GM19238 (cell line): ENCODE measurements at regions not wholly inside any gene's neighbourhood (a gene's known extent, or its start where the extent isn't known, plus 50 kb on each side); places are given as distances from the start of the nearest gene placed in this dataset.
A peak's percentile ranks its signal among the peaks of the same experiment; 100 is the strongest.
"Not testable (repeated sequence)": the region's sequence is repeated elsewhere in the genome, so short reads cannot be mapped to it uniquely, and the experiment has no call there.

Experiments
- DNase-seq: peaks from one replicate; pipeline ENCODE4 v3.0.0; 2011; ENCODE audit warnings: low spot score; ENCODE audit not compliant: insufficient read length

DNA sequence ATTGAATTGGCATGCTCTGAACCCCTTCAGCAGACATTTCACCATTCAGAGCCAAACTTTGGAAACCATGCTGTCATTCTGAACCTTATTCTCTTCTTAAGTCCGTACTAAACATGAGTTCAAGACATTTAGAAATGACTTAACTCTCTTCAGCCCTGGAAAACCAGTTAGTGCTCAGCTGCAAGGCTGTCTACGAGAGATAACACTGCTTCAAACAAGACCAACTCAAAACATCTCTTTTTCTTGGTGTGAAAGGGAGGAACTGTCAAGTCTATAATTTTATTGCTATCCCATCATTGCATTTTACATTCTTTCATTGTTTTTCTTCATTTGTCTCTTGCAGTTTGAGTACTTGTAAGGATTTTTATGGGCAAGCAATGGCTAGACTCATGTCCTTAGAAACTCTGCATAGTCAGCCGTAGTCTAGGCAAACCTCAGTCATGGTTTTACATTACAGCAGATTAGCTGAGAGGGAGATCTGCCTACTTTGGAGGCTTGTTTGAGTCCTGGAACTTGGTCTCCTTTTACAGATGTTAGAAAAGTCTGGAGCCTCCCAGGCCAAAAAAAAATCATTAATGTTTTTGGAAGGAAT lies 120.6 kb upstream of the JADE1 start:
- DNase-seq, result no peak

DNA sequence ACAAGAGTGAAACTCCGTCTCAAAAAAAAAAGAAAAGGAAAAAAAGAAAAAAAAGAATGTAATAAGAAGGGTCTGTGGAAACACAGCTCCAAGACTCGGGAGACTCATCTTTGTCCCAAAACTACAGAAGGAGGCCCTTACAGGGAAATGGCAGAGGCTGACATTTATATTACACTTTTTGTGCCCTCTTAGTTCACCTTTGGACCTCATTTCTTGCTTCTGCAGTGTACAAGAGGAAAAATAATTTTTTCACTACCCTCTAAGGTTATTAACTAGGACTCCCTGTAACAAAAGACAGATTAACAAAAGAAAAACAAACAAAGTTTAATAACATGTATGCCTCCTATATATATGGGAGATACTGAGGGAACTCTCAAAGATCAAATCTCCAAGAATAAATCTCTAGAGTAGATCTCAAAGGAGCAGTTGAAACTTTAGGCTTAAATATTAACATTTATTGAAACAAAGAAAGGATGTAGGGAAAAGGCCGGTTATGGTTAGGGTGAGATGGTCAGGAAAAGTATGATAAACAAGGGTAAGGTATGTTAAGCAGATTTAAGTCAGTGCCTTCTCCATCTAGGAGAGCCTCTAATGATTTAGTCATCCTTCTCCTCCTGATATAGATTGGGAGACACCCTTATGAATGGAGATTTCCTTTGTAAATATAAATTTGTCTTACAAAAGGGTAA lies 121.3 kb upstream of the JADE1 start:
- no peak for DNase-seq

GRCh38 chr4:128686810-128687209 lies 122.7 kb upstream of the JADE1 start:
- no peak for DNase-seq

DNA sequence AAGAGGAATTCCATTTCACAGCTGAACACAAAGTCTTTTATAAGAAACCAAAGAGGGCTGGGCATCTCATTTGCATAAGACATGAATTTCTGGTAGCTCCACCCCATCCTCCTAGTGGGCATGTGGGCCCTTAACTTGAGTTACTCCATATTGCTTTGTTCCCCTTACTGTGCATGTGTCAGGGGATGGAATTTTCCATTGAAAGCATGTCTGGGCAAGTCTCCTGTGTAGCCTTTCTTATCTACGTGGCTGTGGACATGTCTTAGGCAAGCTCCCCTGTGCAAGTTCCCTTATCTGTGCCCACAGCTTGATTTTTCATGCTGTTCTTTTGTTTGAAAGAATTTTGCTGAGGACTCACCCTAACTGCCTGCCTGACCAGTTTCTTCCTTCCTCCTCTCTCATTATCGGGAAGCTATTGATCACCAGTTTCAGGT lies 123.5 kb upstream of the JADE1 start:
- DNase-seq, result no peak

GRCh38 chr4:128684016-128684415 lies 125.5 kb upstream of the JADE1 start:
- DNase-seq, result no peak

DNA sequence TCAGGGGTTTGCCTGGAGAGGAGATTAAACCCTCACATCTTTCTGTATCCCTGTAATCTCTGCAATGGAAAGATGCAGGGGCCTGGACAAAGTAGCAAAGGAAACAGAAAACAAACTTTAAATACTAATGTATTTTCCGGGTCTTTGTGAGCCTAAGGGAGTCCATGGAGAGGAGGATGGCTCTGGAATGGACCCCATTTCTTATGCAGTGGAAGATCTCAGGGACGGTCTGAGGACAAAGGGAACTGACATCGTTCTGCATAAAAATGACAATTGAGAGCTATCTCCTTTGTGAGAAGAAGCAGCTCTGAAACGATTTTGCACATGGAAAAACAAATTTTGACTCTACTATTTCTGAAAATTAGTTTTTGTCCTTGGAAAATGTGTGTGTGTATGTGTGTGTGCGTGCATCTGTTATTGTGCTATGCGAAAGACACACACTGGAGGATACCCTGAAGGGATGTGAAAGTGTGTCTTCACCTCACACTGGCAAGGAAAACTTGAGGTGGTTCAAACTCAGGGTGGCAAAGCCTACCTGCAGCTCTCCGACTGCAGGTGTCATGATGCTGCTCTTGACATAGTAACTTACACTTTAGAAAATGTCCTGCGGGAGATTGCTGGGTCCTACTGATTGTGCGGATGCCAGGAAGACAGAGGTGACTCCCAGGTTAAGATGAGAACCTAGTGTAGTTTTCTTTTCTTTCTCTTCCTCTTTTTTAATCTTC lies 126.4 kb upstream of the JADE1 start:
- no peak for DNase-seq

- DNase-seq, result no peak
These were observed 133.4 kb upstream of the JADE1 start for GRCh38 chr4:128676095-128676494.

DNA sequence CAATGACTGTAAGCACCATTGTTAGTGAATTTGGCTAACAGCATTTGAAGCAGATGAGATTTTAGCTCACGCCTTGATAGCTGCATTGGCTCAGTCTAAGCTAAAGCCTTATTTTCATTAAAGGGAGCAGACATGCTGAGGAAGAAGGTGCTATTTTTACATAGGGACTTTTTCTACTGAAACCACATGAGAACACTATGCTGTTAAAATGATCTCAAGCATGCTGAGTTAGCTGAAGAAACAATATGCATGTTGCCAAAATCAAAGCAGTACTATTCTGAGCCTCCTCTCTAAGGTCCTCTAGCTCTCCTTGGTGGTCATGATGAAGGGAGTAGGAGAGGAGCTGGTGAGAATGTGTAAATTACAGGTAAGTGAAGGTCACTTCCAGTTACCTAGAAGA lies 134.4 kb upstream of the JADE1 start:
- peak; percentile 36 for DNase-seq

DNA sequence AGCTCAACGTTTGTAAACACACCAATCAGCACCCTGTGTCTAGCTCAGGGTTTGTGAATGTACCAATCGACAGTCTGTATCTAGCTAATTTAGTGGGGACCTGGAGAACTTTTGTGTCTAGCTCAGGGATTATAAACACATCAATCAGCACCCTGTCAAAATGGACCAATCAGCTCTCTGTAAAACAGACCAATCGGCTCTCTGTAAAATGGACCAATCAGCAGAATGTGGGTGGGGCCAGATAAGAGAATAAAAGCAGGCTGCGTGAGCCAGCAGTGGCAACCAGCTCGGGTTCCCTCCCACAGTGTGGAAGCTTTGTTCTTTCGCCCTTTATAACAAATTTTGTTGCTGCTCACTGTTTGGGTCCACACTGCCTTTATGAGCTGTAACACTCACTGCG lies 136.3 kb upstream of the JADE1 start:
- DNase-seq, result not testable (repeated sequence)

DNA sequence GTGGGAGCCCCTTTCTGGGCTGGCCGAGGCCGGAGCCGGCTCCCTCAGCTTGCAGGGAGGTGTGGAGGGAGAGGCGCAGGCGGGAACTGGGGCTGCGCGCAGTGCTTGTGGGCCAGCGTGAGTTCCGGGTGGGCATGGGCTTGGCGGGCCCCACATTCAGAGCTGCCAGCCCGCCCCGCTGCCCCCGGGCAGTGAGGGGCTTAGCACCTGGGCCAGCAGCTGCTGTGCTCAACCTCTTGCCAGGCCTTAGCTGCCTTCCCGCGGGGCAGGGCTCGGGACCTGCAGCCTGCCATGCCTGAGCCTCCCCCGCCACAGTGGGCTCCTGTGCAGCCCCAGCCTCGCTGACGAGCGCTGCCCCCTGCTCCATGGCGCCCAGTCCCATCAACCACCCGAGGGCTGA lies 136.9 kb upstream of the JADE1 start:
- not testable (repeated sequence) for DNase-seq

DNA sequence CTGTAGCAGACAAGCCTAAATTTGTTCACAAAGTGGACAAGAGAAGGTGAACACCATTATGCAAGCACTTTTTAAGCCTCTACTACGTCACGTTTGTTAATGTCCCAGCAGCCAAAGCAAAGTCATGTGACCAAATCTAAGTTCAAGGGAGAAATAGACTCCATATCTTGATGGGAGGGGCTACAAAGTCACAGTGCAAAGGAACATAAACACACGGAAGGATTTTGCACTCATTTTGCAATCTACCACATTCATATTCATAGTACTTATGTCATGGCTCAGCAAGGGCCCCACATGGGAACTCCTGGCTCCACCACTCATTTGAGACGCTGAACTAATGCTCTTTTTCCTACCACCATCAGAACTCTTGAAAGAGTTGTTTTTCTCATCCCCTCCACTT lies 139.0 kb upstream of the JADE1 start:
- no peak for DNase-seq

DNA sequence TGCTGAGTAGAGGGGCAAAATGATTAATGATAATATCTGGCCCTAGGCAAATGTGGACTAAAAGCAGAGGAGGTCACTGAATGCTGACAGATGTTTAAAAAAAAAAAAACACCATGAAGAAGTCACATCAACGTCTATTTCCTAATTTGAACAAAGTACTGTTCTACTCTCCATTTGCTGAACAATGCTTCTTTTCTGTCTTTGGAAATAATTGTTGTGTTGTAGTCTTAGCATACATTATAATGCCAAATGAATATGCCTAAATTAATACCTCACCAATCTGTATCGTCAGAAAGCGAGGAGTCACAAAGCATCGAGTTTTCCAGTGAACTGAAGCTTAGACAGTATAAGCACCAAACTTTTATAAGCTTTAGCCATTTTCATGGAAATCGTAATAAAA lies 140.9 kb upstream of the JADE1 start:
- DNase-seq, result no peak

- DNase-seq, result no peak
These were observed 144.0 kb upstream of the JADE1 start for GRCh38 chr4:128665514-128665913.

DNA sequence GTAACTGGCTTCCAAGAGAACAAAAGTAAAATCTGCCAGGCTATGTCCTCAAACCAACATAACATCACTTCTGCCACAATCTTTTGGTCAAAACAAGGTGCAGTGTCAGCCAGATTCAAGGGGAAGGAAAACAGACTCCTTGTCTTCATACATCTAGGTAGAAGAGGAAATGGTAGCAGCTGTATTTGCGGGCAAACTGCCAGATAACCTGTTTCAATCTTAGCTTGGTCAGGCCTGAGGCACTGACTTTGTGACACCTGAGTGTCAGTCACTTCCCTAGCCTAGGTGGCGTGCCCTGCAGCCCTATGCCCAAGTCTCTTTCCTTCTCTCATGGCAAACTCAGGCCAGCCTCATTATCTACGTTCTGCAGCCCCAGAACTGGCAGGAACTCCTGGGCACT lies 146.2 kb upstream of the JADE1 start:
- DNase-seq, result no peak

- DNase-seq, result no peak
These were observed 148.0 kb upstream of the JADE1 start for GRCh38 chr4:128661479-128661878.

DNA sequence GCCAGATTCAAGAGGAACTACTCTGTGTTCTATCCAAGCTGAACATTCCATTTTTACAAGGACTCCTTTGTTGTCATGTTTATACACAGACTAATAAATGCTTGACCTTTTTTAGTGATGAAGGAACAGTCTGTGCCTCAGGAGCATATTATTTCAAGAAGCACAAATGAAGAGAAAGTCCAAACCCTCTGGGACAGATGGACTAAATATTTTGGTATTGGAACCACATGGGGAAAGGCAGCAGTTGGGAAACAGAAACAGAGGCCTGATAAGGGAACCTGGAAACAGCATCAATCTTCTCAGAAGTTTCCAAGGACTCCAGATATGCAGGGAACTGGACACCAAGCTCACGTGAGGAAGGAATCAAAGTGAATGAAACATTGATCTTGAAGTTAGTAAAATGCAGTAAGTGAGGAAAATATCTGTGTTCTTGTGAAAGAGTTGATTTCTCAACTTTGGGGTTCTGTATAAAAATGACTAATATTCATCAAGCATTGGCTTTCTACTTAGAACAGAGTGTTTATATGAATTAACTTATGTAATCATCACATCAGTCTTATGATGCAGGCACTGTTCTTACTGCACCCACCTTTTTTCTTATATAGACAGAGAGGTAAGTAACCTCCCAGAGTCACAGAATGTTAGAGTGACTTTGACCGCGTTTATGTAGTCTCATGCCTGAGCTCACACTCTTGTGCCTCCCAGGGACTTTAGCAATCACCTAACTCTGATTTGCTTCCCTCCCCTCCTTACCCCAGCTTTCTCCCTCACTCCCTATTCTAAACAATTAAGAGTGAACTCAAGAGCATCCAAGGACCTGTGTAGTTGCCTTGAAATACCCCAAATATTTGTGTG lies 148.9 kb upstream of the JADE1 start:
- DNase-seq, result no peak

DNA sequence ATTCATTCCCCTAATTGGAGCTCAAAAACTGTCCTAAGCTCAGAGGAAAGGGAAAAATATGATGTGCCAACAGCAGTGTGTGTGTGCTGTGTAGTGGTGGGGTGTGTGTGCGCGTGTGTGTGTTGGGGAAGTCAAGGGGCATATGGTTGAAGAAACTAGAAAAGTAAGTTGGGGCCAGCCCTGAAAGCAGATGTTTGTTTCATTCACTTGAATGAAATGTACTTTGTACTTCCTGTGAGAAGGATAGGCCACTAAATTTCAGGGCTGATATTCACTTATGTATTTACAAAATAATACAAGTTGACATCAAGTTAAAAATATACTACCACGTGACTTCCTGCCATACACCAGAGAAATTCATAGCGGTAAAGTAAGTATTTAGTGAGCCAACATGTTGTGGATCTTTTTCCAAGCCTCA lies 151.3 kb upstream of the JADE1 start:
- DNase-seq, result no peak

GRCh38 chr4:128657638-128658037 lies 151.9 kb upstream of the JADE1 start:
- no peak for DNase-seq

DNA sequence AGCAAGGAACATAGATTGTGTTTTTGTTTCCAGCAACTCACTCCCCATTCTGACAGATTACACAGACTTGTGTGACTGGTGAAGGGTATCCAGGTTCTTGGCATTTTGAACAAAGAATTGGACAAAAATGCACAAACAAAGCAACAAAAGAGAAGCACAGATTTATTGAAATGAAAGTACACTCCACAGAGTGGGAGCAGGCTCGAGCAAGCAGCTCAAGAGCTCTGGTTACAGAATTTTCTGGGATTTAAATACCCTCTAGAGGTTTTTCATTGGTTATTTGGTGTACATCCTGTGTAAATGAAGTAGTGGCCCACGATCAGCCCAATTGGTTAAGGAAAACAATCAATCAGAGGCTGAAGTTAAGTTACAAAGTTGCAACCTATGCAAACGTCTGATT lies 155.0 kb upstream of the JADE1 start:
- DNase-seq, result no peak

DNA sequence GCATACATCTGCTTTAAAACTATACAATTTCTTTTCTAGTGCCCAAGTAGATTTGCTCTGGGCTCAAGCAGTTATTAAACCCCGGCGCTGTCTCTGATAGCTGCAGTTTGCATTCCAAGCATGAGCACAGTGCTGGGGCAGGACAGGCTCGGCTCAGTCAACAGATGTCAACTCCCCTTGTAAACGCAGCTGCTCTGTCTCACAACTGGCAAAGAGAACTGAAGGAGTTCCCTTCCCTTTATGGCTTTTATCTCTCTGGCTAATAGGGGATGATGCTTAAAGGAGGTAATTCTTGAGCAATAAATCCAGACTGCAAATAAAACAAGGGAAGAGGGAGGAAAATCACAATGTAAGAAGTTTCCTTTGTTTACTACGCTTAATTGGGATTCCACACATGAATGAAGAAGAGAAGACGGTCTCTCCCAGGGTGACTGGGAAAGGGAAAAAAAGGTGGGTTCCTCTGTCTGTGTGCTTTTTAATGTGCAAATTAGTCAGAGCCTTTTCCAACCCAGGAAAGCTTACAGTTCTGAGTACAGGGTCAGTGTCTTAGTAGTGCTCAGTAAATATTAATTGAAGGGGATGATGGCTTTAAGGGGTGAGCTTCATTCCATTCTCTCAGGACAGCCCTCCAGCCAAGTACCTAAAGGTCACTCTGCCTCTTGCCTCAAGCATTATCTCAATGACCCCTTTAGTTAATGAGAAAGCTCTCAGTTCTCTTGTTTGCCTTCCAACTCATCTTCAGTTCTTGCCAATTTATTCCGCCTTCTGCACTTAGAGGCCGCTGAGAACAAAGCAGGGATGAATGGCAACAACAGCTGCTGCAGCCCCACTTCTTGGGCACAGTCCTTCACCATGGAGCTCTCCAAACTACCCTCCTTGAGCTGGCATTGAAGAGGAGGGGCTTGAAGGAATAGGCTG lies 155.7 kb upstream of the JADE1 start:
- DNase-seq, result no peak
